Stomach smooth muscle (tissue), 2 donors: ENCODE measurements at regions not wholly inside any gene's neighbourhood (a gene's known extent, or its start where the extent isn't known, plus 50 kb on each side); places are given as distances from the start of the nearest gene placed in this dataset.

Experiments used
- H3K27ac ChIP-seq: one replicate; pipeline ENCODE4 v1.7.0; 2013; ENCODE audit warnings: mild to moderate bottlenecking, low read length, inconsistent platforms
- H3K27me3 ChIP-seq, 2 donors: one replicate each; pipeline ENCODE4 v1.7.0; 2013; ENCODE audit warnings: low read length in 2 of 2; ENCODE audit not compliant: insufficient read depth in 2 of 2, control insufficient read depth in 1 of 2
- H3K36me3 ChIP-seq, 2 donors: one replicate each; pipeline ENCODE4 v1.7.0; 2013; ENCODE audit warnings: low read length in 2 of 2; ENCODE audit not compliant: control insufficient read depth in 2 of 2, insufficient read depth in 2 of 2
- H3K4me1 ChIP-seq: one replicate; pipeline ENCODE4 v1.7.0; 2013; ENCODE audit warnings: low read length; ENCODE audit not compliant: control insufficient read depth, insufficient read depth
- H3K4me3 ChIP-seq, 2 donors: one replicate each; pipeline ENCODE4 v1.7.0; 2013; ENCODE audit warnings: low read length in 2 of 2
- H3K9ac ChIP-seq, 2 donors: one replicate each; pipeline ENCODE4 v1.7.0; 2013; ENCODE audit warnings: low read length in 2 of 2, mild to moderate bottlenecking in 1 of 2
- H3K9me3 ChIP-seq, 2 donors: one replicate each; pipeline ENCODE4 v1.7.0; 2013; ENCODE audit warnings: low read length in 2 of 2; ENCODE audit not compliant: control insufficient read depth in 2 of 2
- donor health status: healthy.
- donor health status: Pancreatic carcinoma.

DNA sequence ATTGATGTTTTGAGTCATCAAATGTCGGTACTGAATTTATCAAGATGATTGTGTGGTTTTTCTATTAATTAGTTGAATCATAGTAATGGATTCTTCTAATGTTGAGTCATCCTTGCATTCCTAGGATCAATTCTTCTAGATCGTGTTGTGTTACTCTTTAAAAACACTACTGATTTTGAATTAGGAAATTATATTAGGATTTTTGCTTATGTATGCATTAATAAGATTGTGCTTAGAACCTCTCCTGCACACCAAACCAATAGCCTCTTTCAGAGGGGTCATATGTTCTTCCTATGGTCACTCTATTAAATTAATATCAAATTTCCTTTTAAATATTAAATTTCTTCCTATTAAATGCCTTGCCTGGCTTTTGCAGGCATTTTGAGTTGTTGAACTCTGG lies 151.7 kb upstream of the TOPAZ1 start:
- Histone ChIP-seq H3K27me3 (no peaks in the 10 kb centered on the region), H3K9ac (no peak overlapping the region), H3K27ac (no peak overlapping the region), H3K36me3 (no peaks in the 10 kb centered on the region), H3K9me3 (no peaks in the 10 kb centered on the region), H3K4me1 (no peaks in the 10 kb centered on the region), H3K4me3 (no peak overlapping the region)

DNA sequence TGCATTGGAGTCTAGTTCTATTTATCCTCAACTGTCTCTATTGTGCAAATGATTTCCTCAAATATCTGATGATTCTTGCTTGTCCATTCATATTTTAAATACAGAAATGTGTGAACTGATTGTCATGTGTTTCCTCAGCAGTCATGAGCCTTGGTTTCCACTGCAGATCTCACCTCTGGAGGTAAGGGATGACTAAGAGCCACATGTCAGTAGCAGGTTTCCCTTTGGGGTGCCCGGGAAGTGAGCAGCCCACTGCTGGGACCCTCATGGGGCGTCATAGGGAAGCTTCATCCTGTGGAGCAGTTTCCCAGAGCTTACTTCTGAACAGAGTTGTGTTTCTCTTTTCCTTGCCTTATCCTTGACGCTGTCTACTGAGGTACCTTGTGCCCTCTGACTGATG lies 149.2 kb upstream of the TOPAZ1 start:
- H3K9ac ChIP-seq: no peak overlapping the region
- H3K27me3 ChIP-seq: no peaks in the 10 kb centered on the region
- no peak overlapping the region for H3K27ac ChIP-seq
- H3K4me1 ChIP-seq: no peaks in the 10 kb centered on the region
- H3K4me3 ChIP-seq: no peak overlapping the region
- peaks cover 0 to 2% of the 10 kb centered on the region in 2 donors for H3K9me3 ChIP-seq
- no peaks in the 10 kb centered on the region for H3K36me3 ChIP-seq

DNA sequence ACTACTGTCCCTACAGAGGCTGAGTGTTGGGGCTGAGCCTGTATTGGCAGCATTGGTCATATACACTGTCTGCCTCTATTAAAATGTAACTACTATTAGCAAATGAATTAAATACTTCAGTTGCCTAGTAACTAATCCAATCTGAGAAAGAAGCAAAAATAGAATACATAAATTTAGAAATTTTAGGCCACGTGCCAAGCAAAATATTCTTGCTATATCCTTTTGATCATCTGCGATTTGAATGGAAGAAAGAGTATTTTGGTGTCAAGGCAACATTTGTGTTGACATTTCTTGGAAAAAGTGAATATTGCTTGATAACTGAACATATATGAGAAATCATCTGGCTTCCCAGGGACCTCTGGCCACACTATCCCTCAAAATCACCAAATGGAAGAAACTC lies 148.2 kb upstream of the TOPAZ1 start:
- H3K4me1 ChIP-seq: no peaks in the 10 kb centered on the region
- H3K4me3 ChIP-seq: no peak overlapping the region

DNA sequence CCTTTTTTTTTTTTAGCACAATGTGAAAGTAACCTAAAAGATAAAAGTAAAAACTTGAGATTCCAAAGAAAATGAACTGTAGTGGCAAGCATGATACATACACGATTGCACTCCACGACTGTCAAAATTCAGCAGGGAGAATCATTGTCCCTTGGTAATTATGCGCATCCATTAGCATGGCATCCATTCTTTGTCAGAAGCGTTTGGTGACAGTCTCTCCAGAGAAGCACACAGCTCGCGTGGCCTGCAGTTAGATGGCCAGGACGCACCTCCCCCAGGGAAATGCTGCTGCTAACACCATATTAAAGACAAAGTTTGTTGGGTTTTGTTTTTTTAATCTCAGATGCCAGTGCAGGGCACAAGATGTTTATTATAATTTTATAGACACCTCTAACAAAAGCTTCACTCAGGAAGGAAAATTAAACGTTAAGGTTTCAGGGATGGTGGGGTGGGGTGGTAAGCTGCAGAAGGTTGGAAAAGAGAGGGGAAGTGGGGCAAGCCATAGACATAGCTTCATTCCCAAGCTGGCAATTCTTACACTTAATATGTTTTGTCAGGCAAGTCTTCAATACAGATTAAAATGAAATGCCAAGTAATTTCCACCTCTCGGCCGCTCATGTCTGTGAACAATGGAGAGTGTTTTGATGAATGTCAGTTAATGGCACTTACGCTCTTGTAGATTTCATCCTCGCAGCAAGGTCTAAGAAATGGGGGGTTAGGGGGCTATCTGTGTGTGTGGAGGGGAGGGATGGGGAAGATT lies 142.8 kb upstream of the TOPAZ1 start:
- Histone ChIP-seq H3K4me3 (no peak overlapping the region), H3K27me3 (peaks cover 0 to 18% of the 10 kb centered on the region in 2 donors)

More for the DNA sequence above, 148.2 kb upstream of the TOPAZ1 start:
- H3K27me3 ChIP-seq: peaks cover 0 to 2% of the 10 kb centered on the region in 2 donors
- H3K36me3 ChIP-seq: no peaks in the 10 kb centered on the region
- no peak overlapping the region for H3K27ac ChIP-seq
- peaks cover 0 to 2% of the 10 kb centered on the region in 2 donors for H3K9me3 ChIP-seq
- no peak overlapping the region for H3K9ac ChIP-seq

DNA sequence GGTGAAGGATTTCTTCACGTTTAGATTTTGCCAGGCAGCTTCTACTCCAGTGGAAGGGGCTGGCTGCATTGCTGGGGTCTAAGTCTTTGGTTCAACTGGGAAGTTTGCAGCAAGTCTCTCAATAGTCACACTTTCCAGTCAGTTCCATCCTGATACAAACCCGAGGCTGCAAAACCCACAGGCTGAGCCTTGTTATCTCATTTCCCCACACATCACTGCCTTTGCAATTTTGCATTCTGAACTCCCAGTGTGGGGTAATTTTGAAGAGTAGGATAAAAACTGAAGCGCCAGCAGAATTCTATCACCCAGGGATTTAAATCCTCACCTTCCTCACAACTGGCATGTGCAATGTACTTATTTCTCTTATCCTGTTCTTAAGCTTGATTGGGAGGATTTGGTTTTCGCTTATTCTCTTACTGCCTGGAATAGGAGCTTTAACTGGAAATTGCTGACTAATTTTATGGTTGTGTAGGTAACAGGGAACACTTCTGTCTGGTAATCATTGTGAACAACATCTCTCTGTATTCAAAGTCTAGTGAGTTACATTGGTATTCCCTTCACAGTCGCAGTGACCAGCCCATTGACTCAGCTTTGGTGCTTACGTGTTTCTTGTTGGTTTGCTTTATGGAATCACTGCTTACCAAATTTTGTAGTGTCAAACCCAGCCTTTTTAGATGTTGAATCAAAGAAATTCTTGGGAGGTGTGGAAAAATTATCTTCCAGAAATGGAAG lies 142.0 kb upstream of the TOPAZ1 start:
- H3K9ac ChIP-seq: no peak overlapping the region
- H3K27me3 ChIP-seq: peaks cover 0 to 21% of the 10 kb centered on the region in 2 donors
- no peak overlapping the region for H3K4me3 ChIP-seq
- no peaks in the 10 kb centered on the region for H3K4me1 ChIP-seq
- peaks cover 0 to 2% of the 10 kb centered on the region in 2 donors for H3K9me3 ChIP-seq
- no peak overlapping the region for H3K27ac ChIP-seq
- H3K36me3 ChIP-seq: no peaks in the 10 kb centered on the region

More for the DNA sequence above, 142.8 kb upstream of the TOPAZ1 start:
- Histone ChIP-seq H3K9me3 (peaks cover 0 to 2% of the 10 kb centered on the region in 2 donors), H3K27ac (no peak overlapping the region), H3K4me1 (no peaks in the 10 kb centered on the region), H3K9ac (no peak overlapping the region), H3K36me3 (no peaks in the 10 kb centered on the region)

DNA sequence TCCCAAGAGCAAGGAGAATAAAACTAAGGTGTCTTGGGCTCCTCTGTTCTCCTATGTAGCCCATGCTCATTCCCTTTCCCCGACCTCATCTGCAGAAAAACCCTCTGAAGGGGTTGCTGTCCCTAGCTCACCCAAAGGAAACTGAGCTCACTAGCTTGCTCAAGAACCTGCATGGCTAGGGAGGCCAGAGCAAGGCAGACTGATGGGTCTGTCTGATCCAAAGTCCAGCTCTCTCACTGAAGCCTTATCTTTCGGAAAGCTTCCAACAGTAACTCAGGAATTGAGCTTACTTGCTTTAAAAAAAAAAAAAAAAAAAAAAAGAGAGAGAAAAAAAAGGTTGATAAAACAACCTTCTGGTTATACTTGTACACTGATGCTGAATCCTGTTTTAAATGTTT lies 141.4 kb upstream of the TOPAZ1 start:
- Histone ChIP-seq H3K27ac (no peak overlapping the region), H3K9me3 (peaks cover 0 to 2% of the 10 kb centered on the region in 2 donors), H3K4me3 (no peak overlapping the region), H3K36me3 (no peaks in the 10 kb centered on the region), H3K4me1 (no peaks in the 10 kb centered on the region), H3K9ac (no peak overlapping the region), H3K27me3 (peaks cover 0 to 23% of the 10 kb centered on the region in 2 donors)

DNA sequence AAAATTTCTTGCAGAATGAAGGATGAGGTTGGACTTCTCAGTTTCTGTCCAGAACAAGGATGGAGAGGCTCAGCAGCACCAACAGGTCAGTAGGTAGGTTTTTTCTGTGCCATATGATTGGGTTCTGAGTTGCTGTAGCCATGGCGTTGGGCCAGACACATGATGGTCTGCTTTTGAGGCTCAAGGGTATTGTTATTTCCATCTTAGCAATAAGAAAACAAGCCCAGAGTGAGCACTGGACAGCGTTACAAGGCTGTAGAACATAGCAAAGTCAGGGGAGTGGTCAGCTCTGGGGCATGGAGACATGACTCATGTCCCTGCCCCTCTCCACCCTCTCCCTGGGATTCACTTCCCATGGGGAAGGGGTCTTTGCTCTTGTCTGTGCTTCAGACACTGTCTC lies 137.6 kb upstream of the TOPAZ1 start:
- Histone ChIP-seq H3K4me1 (no peaks in the 10 kb centered on the region), H3K9me3 (no peaks in the 10 kb centered on the region), H3K9ac (no peak overlapping the region), H3K36me3 (no peaks in the 10 kb centered on the region), H3K4me3 (no peak overlapping the region), H3K27ac (no peak overlapping the region), H3K27me3 (peaks cover 0 to 29% of the 10 kb centered on the region in 2 donors)

DNA sequence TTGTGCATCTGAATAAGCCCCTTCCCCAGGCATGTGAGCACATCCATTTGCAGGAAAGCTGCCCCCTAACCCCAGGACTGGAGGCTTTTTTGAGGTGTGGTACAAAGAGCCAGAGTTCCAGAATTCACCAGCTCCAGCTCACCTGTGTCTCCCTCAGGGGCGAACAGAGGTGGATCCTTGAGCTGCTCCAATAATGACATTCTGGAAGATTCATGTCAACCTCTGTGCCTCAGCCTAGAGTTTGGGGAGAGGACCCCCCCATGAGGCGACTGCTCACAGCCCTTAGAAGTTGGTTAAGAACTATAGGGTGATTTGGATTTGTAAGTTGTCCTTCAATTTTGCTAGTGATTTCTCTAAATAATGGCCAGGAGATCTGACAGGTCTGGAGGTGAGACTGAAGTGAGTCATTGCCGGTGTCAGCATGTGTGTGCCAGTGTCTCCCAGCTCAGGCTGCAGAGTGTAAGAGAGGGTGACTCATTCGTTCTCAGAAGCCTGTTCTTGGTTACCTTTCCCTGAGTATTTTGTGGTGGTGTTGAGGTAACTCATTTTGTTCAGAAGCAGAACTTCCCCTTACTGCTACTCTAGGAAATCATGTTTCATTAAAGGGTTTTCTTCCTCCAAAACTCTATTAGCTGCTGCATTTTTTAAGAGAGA lies 136.9 kb upstream of the TOPAZ1 start:
- Histone ChIP-seq H3K27ac (no peak overlapping the region), H3K4me3 (no peak overlapping the region), H3K36me3 (no peaks in the 10 kb centered on the region), H3K9ac (no peak overlapping the region), H3K27me3 (peaks cover 0 to 29% of the 10 kb centered on the region in 2 donors), H3K9me3 (no peaks in the 10 kb centered on the region), H3K4me1 (no peaks in the 10 kb centered on the region)

DNA sequence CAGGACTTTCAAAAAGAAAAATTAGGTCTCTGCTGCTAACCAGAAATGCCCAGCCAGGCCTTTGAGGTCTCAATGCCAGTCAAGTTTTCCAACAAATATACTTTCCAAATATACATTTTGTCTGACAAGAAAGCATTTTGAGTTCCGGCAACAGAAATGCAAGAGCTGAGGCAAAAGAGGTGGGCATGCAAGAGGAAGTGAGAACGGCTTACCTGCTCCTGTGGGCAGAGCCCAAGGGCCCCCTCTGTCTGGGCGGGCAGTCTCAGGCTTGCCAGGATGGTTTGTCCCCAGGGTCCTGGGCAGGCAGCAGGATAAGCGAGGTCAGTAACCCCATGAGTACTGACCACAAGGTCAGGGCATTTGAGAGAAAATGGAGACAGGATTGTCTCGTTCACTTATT lies 136.1 kb upstream of the TOPAZ1 start:
- Histone ChIP-seq H3K4me1 (no peaks in the 10 kb centered on the region), H3K27me3 (peaks cover 0 to 29% of the 10 kb centered on the region in 2 donors), H3K9ac (no peak overlapping the region), H3K9me3 (no peaks in the 10 kb centered on the region), H3K4me3 (no peak overlapping the region), H3K27ac (no peak overlapping the region), H3K36me3 (no peaks in the 10 kb centered on the region)

DNA sequence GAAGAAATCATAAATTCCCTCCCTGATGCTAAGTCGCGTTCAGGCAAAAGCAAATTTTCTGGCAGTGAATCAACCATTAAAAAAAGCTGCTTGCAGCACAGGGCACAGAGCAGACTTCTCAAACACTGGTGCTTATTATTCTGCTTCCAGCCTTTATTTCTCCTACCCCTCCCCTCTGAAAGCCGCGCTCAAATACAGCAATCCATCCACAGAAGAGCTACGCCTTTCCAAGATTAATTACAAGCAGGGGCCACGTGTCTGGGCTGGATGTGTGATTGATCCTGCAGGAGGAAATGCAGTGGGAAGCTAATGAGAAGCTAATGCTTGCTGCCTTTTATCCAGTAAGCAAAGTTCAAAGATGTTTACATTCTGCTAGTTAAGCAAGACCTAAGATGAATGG lies 134.9 kb upstream of the TOPAZ1 start:
- no peaks in the 10 kb centered on the region for H3K9me3 ChIP-seq

More for the DNA sequence above, 134.9 kb upstream of the TOPAZ1 start:
- Histone ChIP-seq H3K4me3 (no peak overlapping the region), H3K27me3 (peaks cover 0 to 26% of the 10 kb centered on the region in 2 donors), H3K27ac (no peak overlapping the region), H3K4me1 (no peaks in the 10 kb centered on the region), H3K36me3 (no peaks in the 10 kb centered on the region), H3K9ac (no peak overlapping the region)
